OCI-M2 (cell line): ENCODE measurements at regions not wholly inside any gene's neighbourhood (a gene's known extent, or its start where the extent isn't known, plus 50 kb on each side); places are given as distances from the start of the nearest gene placed in this dataset.
"Not testable (repeated sequence)": the region's sequence is repeated elsewhere in the genome, so short reads cannot be mapped to it uniquely, and the experiment has no call there.

Source experiments
- DNase-seq: peaks from one replicate; lab custom pipeline; 2025; ENCODE audit not compliant: unreplicated experiment; lab: John Stamatoyannopoulos, UW

- DNase-seq = no peak
These were observed 567.2 kb upstream of the CBLB start for GRCh38 chr3:106435899-106436453.

DNA sequence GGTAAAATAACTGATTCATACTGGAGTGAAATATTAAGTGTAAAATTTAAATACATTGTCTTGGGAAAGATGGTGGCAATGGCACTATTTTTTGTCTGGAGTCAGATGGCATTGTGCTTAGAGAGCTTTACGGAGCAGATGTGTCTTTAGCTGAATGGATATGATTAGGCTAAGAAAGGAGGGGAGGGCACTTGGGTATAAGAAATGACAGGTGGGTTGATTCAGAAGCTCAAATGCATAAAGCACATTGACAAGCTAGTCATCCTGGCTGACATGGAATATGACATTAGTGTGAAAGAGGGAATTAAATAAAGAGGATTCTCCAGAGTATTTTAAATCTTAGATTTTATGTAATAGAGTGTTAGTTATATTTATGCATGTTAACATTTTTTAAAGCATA lies 570.1 kb upstream of the CBLB start:
- DNase-seq = no peak

DNA sequence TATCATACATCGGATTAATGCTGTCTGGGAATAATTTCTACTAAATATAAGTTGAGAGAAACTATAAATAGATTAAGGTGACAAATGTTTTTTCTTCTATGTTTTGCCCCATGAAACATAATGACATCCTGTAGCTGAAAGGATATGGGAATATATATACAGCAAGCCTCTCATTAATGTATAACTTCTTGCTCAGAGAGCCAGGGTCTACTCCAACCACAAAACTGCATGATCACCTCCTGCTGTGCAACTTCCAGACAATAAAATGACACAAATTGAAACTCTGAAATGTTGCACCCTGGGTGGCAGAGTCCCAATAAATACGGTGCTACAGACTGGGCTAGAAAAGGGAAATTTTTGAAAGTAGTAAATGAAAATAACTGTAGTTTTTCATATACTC lies 571.9 kb upstream of the CBLB start:
- DNase-seq = no peak

GRCh38 chr3:106446271-106446670 lies 577.5 kb upstream of the CBLB start:
- no peak for DNase-seq

DNA sequence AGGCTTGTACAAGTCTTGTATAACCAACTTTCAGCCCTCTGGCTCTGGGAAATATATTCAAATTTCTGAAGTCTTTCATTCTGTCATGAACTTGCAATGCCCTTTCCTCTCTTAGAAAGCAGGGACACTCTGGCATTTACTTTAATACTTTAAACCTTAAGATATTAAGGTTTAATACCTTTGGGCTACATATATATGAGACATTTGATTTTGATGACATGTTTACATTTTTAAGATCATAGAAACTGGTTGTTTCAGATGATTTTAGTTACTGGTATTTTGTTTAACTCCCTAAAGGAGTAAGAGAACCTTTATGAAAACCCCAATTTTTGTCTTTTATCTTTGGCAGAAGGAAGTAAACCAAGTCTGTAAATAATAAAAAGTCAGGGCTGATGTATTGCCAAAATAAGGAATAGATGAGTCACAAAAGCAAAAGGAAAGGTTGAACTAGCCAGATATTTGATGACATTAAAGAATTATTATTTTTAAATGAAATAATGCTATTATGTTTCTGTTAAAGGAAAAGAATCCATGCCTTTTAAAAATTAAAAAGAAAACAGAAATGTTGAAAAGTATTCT lies 579.0 kb upstream of the CBLB start:
- DNase-seq = no peak

DNA sequence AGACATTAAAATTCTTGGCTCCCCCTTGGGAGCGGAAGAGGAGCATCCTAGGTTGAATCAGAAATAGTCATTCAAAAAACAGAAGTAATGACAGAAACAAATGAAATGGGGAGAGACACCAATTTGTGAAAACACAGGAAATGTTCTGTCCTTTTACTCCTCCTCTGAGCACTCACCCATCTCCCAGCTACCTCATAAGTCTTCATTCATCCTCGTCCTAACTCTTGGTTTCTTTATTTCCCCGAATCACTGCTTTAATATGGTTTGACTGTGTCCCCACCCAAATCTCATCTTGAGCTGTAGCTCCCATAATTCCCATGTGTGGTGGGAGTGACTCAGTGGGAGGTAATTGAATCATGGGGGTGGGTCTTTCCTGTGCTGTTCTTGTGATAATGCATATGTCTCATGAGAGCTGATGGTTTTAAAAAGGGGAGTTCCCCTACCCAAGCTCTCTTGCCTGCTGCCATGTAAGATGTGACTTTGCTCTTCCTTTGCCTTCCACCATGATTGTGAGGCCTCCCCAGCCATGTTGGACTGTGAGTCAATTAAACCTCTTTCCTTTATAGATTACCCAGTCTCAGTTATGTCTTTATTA lies 579.7 kb upstream of the CBLB start:
- not testable (repeated sequence) for DNase-seq

GRCh38 chr3:106452096-106452495 lies 583.3 kb upstream of the CBLB start:
- no peak for DNase-seq

- DNase-seq = no peak
These were observed 585.7 kb upstream of the CBLB start for GRCh38 chr3:106454497-106454896.

DNA sequence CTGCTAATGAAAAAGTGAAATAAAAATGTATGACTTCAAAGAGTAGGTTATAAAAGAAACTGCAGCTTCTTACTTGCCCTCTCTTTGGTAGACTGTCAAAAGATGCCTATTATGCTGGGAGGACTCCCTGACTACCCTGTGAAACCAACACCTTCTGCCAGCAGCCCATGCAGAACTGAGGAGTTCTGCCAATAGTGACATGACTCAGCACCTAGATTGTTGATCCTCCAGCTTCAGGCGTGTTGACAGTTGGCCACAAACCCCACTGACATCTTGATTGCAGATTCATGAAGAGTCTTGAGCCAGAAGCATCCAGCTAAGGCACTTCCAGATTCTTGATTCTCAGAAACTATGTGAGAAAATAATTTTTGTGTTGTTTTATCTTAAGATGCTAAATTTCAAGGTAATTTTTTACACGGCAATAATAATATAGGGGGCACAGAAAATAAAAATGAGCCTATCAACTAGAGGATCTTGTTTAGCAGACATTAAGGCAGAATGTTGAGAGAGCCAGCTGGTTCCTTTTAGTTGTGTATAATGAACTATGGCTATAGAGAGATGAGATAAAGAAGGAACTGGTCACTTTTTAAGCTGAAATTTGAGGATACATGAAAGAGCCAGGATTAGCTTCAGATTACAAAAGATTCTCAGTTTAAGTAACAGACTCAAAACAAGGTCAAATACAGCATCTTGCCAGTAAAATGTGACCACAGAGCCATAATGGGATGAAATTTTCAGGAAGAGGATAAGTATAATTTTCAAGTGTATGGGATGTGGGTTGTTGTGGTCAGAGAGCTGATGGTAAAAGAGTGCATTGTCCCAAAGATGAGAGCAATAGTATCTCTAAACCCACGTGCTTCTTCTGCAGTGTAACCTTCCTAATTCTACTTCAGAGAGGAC lies 588.7 kb upstream of the CBLB start:
- DNase-seq = no peak

DNA sequence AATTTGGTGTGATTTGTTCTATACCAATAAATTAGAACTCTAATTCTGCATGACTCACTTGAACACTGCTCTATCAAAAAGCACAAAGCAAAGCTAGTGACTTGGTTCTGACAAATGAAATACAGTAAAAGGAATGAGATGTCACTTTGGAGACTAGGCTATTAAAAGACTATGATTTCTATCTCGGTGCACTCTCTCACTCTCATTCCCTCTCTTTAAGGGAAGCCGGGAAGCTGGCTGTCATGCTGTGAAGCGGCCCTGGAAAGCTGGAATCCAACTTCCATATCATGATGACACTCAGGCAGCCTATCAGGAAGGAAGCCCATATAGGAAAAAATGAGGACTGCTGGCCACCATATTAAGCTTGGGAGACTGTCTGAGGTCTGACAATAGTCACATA lies 590.1 kb upstream of the CBLB start:
- DNase-seq = no peak

- no peak for DNase-seq
These were observed 598.1 kb upstream of the CBLB start for GRCh38 chr3:106466881-106467280.

DNA sequence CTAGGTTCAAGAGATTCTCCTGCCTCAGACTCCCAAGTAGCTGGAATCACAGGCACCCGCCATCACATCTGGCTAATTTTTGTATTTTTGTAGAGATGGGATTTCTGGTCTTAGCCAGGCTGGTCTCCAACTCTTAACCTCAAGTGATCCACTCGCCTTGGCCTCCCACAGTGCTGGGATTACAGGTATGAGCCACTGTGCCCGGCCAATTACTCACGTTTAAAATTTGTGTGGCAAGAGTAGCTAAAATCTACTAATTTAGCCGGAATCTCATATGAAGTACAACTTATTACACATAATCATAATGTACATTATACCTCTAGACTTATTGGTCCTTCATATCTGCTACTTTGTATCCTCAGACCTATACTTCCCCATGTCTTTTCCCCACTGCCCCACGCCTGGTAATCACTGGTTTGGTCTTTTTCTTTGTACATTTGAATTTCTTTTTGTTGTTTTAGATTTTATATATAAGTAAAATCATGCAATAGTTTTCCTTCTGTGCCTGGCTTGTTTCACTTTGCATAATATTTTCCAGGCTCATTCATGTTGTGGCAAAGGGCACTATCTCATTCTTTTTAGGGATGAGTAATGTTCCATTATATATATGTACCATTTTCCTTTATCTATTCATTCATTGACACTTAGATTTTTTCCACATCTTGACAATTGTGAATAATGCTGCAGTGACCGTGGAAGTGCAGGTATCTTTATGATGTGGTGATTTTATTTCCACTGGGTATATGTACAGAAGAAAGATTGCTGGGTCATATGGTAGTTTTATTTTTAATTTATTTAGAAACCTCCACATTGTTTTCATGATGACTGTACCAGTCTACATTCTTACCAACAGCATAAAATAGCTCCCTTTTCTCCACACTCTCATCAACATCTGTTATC lies 605.0 kb upstream of the CBLB start:
- DNase-seq = no peak

DNA sequence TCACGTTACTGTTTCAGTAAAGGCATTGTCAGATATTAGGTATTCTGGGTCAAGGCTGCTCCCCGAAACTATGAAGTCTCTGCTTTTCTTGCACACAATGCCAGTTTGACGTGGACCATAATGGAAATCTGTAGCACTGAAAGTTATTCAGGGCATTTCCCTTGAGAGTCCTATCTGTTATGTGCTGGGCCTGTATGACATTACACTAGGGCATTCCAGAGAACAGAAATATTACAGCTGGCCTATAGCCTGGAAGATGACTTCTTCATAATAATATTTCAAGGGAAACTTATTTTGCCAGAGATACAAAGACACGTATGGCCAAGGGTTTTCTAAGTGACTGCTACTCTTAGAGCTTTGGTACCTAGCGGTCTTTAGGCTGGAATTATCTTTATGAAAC lies 613.6 kb upstream of the CBLB start:
- no peak for DNase-seq

GRCh38 chr3:106485217-106485616 lies 616.4 kb upstream of the CBLB start:
- no peak for DNase-seq

DNA sequence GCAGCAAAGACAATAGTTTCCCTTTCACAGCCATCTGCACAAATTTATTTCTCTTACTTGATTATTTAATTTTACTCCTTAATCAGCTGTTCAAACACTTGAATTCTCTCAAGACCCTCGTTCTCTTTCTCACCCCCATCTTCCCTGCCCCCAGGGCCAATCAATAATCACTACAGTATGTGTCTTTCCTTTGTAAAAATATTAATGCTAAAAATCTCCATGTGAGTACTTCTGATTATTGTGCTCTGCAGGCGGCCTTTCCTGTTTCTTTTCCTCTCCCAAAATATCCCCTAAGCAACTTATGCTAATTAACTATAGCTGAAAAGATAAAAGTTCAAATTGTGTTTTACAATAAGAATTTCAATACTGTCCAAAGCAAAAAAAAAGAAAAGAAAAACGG lies 617.0 kb upstream of the CBLB start:
- no peak for DNase-seq

- not testable (repeated sequence) for DNase-seq
These were observed 618.3 kb upstream of the CBLB start for GRCh38 chr3:106486945-106487639.

DNA sequence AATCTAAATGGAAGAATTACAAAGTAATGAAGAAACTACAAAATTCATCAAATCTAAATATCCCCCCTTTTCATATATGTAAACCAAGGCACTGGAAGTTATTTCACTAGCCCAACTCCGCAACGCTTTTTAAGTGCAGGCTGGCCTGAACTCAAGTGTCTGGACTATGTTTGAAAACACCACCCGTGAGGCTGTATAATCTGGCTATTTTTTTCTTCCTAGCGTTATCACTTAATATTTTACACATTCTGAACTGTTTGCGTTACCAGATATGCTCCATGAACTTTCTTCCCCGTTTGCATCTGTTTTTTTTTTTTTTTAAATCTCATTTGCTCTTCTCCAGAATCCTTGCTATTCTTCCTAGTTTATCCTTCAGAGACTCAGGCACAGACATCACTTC lies 619.5 kb upstream of the CBLB start:
- DNase-seq = no peak

DNA sequence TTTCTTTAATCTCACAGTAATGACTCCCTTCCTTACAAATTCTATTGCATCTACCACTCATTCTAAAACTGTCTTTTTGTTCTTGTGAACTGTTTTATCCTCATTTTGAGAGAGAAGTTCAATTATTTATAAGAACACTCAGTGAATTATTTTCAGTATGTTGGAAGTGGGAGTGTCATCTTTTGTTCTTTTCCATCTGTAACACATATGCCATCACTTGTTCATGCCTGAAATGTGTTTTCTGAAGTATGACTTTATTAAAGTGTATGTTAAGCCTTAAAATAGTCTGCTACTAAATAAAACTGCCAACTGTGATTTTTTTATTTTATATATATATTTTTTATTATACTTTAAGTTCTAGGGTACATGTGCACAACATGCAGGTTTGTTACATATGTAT lies 623.0 kb upstream of the CBLB start:
- DNase-seq = no peak

GRCh38 chr3:106508331-106508893 lies 639.6 kb upstream of the CBLB start:
- no peak for DNase-seq

- no peak for DNase-seq
These were observed 641.4 kb upstream of the CBLB start for GRCh38 chr3:106510206-106510605.
